GM21423 (cell line): ENCODE measurements at regions not wholly inside any gene's neighbourhood (a gene's known extent, or its start where the extent isn't known, plus 50 kb on each side); places are given as distances from the start of the nearest gene placed in this dataset.
"Not testable (repeated sequence)": the region's sequence is repeated elsewhere in the genome, so short reads cannot be mapped to it uniquely, and the experiment has no call there.

Experiments used
- ATAC-seq: cut with Tn5 transposase; IDR thresholded peaks from one replicate; pipeline ENCODE4 v1.9.1; 2021; ENCODE audit warnings: mild to moderate bottlenecking, moderate library complexity; ENCODE audit not compliant: unreplicated experiment

GRCh38 chr6:50992704-50993625 is 174.3 kb downstream of the TFAP2B start:
- no peak for ATAC-seq

- ATAC-seq: no peak
Measured at GRCh38 chr6:50993941-50994720, 175.5 kb downstream of the TFAP2B start.

GRCh38 chr6:50995036-50995435 is 176.4 kb downstream of the TFAP2B start:
- ATAC-seq: no peak

- ATAC-seq: no peak
Measured at GRCh38 chr6:50998905-50999304, 180.2 kb downstream of the TFAP2B start.

- ATAC-seq: no peak
Measured at GRCh38 chr6:51001399-51001798, 182.7 kb downstream of the TFAP2B start.

GRCh38 chr6:51004380-51004779 is 185.7 kb downstream of the TFAP2B start:
- ATAC-seq: no peak

- ATAC-seq: no peak
Measured at GRCh38 chr6:51005779-51006178, 187.1 kb downstream of the TFAP2B start.

GRCh38 chr6:51007237-51007636 is 188.6 kb downstream of the TFAP2B start:
- no peak for ATAC-seq

GRCh38 chr6:51008693-51009092 is 190.0 kb downstream of the TFAP2B start:
- not testable (repeated sequence) for ATAC-seq

GRCh38 chr6:51013376-51013775 is 194.7 kb downstream of the TFAP2B start:
- ATAC-seq: no peak

GRCh38 chr6:51015394-51015793 is 196.7 kb downstream of the TFAP2B start:
- ATAC-seq: no peak

GRCh38 chr6:51016489-51016888 is 197.8 kb downstream of the TFAP2B start:
- no peak for ATAC-seq

GRCh38 chr6:51019806-51020205 is 201.1 kb downstream of the TFAP2B start:
- ATAC-seq: no peak

GRCh38 chr6:51021171-51021570 is 202.5 kb downstream of the TFAP2B start:
- no peak for ATAC-seq

- no peak for ATAC-seq
Measured at GRCh38 chr6:51024126-51024525, 205.5 kb downstream of the TFAP2B start.

GRCh38 chr6:51025082-51025777 is 206.6 kb downstream of the TFAP2B start:
- no peak for ATAC-seq

GRCh38 chr6:51027283-51028065 is 208.8 kb downstream of the TFAP2B start:
- ATAC-seq: no peak

GRCh38 chr6:51028276-51028675 is 209.6 kb downstream of the TFAP2B start:
- no peak for ATAC-seq

- no peak for ATAC-seq
Measured at GRCh38 chr6:51029561-51029960, 210.9 kb downstream of the TFAP2B start.

- no peak for ATAC-seq
Measured at GRCh38 chr6:51045548-51045947, 226.9 kb downstream of the TFAP2B start.
